ENCODE measurements at regions not wholly inside any gene's neighbourhood (a gene's known extent, or its start where the extent isn't known, plus 50 kb on each side); places are given as distances from the start of the nearest gene placed in this dataset.

- TF ChIP-seq, protein P1, sequence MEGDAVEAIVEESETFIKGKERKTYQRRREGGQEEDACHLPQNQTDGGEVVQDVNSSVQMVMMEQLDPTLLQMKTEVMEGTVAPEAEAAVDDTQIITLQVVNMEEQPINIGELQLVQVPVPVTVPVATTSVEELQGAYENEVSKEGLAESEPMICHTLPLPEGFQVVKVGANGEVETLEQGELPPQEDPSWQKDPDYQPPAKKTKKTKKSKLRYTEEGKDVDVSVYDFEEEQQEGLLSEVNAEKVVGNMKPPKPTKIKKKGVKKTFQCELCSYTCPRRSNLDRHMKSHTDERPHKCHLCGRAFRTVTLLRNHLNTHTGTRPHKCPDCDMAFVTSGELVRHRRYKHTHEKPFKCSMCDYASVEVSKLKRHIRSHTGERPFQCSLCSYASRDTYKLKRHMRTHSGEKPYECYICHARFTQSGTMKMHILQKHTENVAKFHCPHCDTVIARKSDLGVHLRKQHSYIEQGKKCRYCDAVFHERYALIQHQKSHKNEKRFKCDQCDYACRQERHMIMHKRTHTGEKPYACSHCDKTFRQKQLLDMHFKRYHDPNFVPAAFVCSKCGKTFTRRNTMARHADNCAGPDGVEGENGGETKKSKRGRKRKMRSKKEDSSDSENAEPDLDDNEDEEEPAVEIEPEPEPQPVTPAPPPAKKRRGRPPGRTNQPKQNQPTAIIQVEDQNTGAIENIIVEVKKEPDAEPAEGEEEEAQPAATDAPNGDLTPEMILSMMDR (IDR thresholded peaks at IDR 0.05; ENCODE audit: poor library complexity, severe bottlenecking) = no peak
- no peak for TF ChIP-seq TAF1 (IDR thresholded peaks at IDR 0.05; ENCODE audit: low read depth)
- TF ChIP-seq MXI1 (conservative IDR thresholded peaks at IDR 0.05; ENCODE audit: poor library complexity, severe bottlenecking) = no peak
- no peak for TF ChIP-seq RAD21 (conservative IDR thresholded peaks at IDR 0.05)
- no peak for TF ChIP-seq EZH2 (IDR thresholded peaks at IDR 0.05; ENCODE audit: borderline replicate concordance, insufficient read depth, low read length, poor library complexity, severe bottlenecking)
Measured at GRCh38 chr2:220696280-220696669, 875.8 kb downstream of the EPHA4 start.
